GM11168 (cell line): ENCODE measurements at regions not wholly inside any gene's neighbourhood (a gene's known extent, or its start where the extent isn't known, plus 50 kb on each side); places are given as distances from the start of the nearest gene placed in this dataset.

ENCODE experiments used
- in situ Hi-C: fragments of 300-500 bp; cut with MboI; formaldehyde crosslinking; loops from one replicate; pipeline ENCODE4 v1.12.0; 2022; ENCODE audit warnings: low sequenced_read_pairs; ENCODE audit not compliant: unreplicated experiment

- in situ Hi-C loops: no loop called here
Measured at GRCh38 chr21:27833298-27833697, 866.4 kb upstream of the ADAMTS5 start.

- in situ Hi-C loops: no loop called here
Measured at GRCh38 chr21:27831816-27832569, 865.1 kb upstream of the ADAMTS5 start.

- in situ Hi-C loops: no loop called here
Measured at GRCh38 chr21:27831177-27831576, 864.3 kb upstream of the ADAMTS5 start.

GRCh38 chr21:27827972-27828371 lies 861.1 kb upstream of the ADAMTS5 start:
- in situ Hi-C loops: no loop called here

- in situ Hi-C loops: no loop called here
Measured at GRCh38 chr21:27825035-27825434, 858.1 kb upstream of the ADAMTS5 start.

- in situ Hi-C loops: no loop called here
Measured at GRCh38 chr21:27823652-27824201, 856.8 kb upstream of the ADAMTS5 start.

- in situ Hi-C loops: no loop called here
Measured at GRCh38 chr21:27820342-27820741, 853.5 kb upstream of the ADAMTS5 start.

- in situ Hi-C loops: no loop called here
Measured at GRCh38 chr21:27819299-27819698, 852.4 kb upstream of the ADAMTS5 start.

- in situ Hi-C loops: no loop called here
Measured at GRCh38 chr21:27818847-27819246, 852.0 kb upstream of the ADAMTS5 start.

GRCh38 chr21:27817902-27818623 lies 851.2 kb upstream of the ADAMTS5 start:
- in situ Hi-C loops: no loop called here

GRCh38 chr21:27817074-27817473 lies 850.2 kb upstream of the ADAMTS5 start:
- in situ Hi-C loops: no loop called here

GRCh38 chr21:27816301-27816700 lies 849.4 kb upstream of the ADAMTS5 start:
- in situ Hi-C loops: no loop called here

- in situ Hi-C loops: no loop called here
Measured at GRCh38 chr21:27814226-27814625, 847.3 kb upstream of the ADAMTS5 start.

- in situ Hi-C loops: no loop called here
Measured at GRCh38 chr21:27813750-27814149, 846.9 kb upstream of the ADAMTS5 start.

- in situ Hi-C loops: no loop called here
Measured at GRCh38 chr21:27813344-27813743, 846.5 kb upstream of the ADAMTS5 start.

- in situ Hi-C loops: no loop called here
Measured at GRCh38 chr21:27812279-27812678, 845.4 kb upstream of the ADAMTS5 start.

GRCh38 chr21:27808923-27809322 lies 842.0 kb upstream of the ADAMTS5 start:
- in situ Hi-C loops: no loop called here

- in situ Hi-C loops: no loop called here
Measured at GRCh38 chr21:27807596-27807995, 840.7 kb upstream of the ADAMTS5 start.

- in situ Hi-C loops: no loop called here
Measured at GRCh38 chr21:27806281-27806680, 839.4 kb upstream of the ADAMTS5 start.

- in situ Hi-C loops: no loop called here
Measured at GRCh38 chr21:27805696-27806095, 838.8 kb upstream of the ADAMTS5 start.

- in situ Hi-C loops: no loop called here
Measured at GRCh38 chr21:27804515-27804914, 837.6 kb upstream of the ADAMTS5 start.
